T-helper 1 cell treated with Interleukin-12 subunit alpha and Interleukin-12 subunit beta and Interleukin-4 antibody, amounts not matched to agents 30 μg/mL and 1 μg/mL, for 36 hours (primary cell): ENCODE measurements at regions not wholly inside any gene's neighbourhood (a gene's known extent, or its start where the extent isn't known, plus 50 kb on each side); places are given as distances from the start of the nearest gene placed in this dataset.

Source experiments
- H3K27ac Mint-ChIP-seq: one replicate; pipeline ENCODE4 v1.8.0; 2021; ENCODE audit warnings: mild to moderate bottlenecking, mixed read lengths
- H3K27me3 Mint-ChIP-seq: one replicate; pipeline ENCODE4 v1.8.0; 2021; ENCODE audit warnings: low read depth, mixed read lengths
- H3K36me3 Mint-ChIP-seq: one replicate; pipeline ENCODE4 v1.8.0; 2021; ENCODE audit warnings: low read depth, mixed read lengths
- H3K4me1 Mint-ChIP-seq: one replicate; pipeline ENCODE4 v1.8.0; 2021; ENCODE audit warnings: low read depth, mixed read lengths
- H3K4me3 Mint-ChIP-seq: one replicate; pipeline ENCODE4 v1.8.0; 2021; ENCODE audit warnings: mild to moderate bottlenecking, moderate library complexity, mixed read lengths
- H3K9me3 Mint-ChIP-seq: one replicate; pipeline ENCODE4 v1.8.0; 2021; ENCODE audit warnings: mixed read lengths

- Mint-ChIP-seq H3K4me3 (no peak overlapping the region), H3K27me3 (peaks cover 20% of the 10 kb centered on the region), H3K27ac (no peak overlapping the region), H3K36me3 (no peaks in the 10 kb centered on the region), H3K9me3 (no peaks in the 10 kb centered on the region), H3K4me1 (no peaks in the 10 kb centered on the region)
These were observed 296.7 kb upstream of the AKR1E2 start for GRCh38 chr10:4529266-4529665.

GRCh38 chr10:4527281-4527970 is 298.6 kb upstream of the AKR1E2 start:
- H3K36me3 Mint-ChIP-seq, result no peaks in the 10 kb centered on the region
- no peaks in the 10 kb centered on the region for H3K9me3 Mint-ChIP-seq
- H3K27ac Mint-ChIP-seq, result no peak overlapping the region
- H3K4me1 Mint-ChIP-seq, result no peaks in the 10 kb centered on the region
- no peak overlapping the region for H3K4me3 Mint-ChIP-seq
- peaks cover 20% of the 10 kb centered on the region for H3K27me3 Mint-ChIP-seq

DNA sequence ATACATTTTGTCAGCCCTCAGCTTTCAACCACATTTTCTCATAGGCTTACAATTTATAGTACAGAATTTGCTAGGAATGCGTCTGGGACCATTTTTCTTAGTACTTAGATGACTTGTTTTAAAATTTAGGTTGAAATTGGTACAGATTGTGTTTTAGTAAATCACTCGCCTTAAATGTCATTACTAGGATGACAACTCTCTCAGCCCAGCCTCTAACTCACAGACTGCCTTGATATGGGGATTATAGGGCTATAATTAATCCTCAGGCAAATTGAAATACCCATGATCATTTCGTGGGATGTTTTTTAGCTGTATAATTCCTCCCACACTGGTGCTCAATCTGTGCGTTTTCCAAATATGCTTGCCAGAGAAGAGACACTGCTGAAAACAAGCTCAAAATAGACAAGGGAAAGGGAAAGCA is 299.7 kb upstream of the AKR1E2 start:
- Mint-ChIP-seq H3K4me1 (no peaks in the 10 kb centered on the region), H3K36me3 (no peaks in the 10 kb centered on the region), H3K27ac (no peak overlapping the region)

DNA sequence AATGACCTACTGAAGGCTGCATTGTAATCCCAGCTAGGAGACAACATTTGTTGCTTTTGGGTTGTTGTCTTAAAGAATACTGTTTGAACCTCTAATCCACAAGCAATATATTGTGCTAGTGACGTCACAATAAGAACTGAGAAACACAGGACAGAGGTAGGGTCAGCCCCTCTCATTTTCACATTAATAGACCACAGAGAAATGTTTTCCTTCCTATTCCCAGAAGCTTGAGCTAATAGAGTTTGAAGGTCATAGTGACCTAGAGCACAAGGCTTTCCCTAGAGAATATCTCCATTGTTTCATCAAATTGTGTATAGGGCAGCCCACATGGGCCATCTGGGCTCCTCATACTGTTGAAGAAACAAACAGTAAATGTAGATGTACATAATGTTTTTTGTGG is 300.9 kb upstream of the AKR1E2 start:
- H3K9me3 Mint-ChIP-seq, result no peaks in the 10 kb centered on the region
- H3K4me1 Mint-ChIP-seq, result no peaks in the 10 kb centered on the region
- H3K27ac Mint-ChIP-seq, result no peak overlapping the region
- H3K4me3 Mint-ChIP-seq, result no peak overlapping the region
- H3K36me3 Mint-ChIP-seq, result no peaks in the 10 kb centered on the region
- peaks cover 14% of the 10 kb centered on the region for H3K27me3 Mint-ChIP-seq

More for the DNA sequence above, 299.7 kb upstream of the AKR1E2 start:
- Mint-ChIP-seq H3K4me3 (no peak overlapping the region), H3K9me3 (no peaks in the 10 kb centered on the region), H3K27me3 (peaks cover 14% of the 10 kb centered on the region)

DNA sequence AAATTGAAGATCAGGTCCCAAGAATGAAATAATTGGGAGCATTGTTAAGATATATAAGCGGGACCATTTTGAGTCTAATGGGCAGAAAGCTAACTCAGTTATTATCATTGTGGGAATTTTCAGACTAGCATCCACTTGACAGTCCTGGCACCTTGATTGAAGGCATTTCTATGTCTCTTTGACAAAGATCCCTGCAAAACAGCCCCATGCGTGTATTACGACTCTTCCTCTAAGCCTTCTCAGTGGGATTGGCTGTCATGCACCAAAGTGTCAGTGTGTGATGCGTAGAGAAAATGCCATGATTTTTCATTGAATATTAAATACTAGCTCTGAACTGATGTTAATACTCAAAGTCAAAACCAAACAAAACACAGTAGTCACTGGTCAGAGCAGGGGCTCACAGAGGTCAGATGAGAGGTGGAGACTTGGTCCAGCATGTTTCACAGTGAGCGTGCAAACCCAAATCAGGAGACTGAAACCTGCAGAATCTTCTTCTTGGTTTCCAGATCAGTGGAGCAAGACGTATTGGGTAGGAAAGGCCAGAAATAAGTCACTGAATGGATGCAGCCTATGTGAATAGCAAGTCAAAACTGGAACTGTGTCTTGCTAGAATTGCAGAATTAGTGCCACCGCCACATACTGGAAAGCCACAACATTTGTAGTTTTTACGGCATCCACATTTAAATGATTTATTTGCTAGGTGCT is 303.6 kb upstream of the AKR1E2 start:
- no peak overlapping the region for H3K27ac Mint-ChIP-seq
- peaks cover 25% of the 10 kb centered on the region for H3K27me3 Mint-ChIP-seq
- no peaks in the 10 kb centered on the region for H3K36me3 Mint-ChIP-seq
- H3K4me1 Mint-ChIP-seq, result no peaks in the 10 kb centered on the region
- no peak overlapping the region for H3K4me3 Mint-ChIP-seq
- no peaks in the 10 kb centered on the region for H3K9me3 Mint-ChIP-seq

DNA sequence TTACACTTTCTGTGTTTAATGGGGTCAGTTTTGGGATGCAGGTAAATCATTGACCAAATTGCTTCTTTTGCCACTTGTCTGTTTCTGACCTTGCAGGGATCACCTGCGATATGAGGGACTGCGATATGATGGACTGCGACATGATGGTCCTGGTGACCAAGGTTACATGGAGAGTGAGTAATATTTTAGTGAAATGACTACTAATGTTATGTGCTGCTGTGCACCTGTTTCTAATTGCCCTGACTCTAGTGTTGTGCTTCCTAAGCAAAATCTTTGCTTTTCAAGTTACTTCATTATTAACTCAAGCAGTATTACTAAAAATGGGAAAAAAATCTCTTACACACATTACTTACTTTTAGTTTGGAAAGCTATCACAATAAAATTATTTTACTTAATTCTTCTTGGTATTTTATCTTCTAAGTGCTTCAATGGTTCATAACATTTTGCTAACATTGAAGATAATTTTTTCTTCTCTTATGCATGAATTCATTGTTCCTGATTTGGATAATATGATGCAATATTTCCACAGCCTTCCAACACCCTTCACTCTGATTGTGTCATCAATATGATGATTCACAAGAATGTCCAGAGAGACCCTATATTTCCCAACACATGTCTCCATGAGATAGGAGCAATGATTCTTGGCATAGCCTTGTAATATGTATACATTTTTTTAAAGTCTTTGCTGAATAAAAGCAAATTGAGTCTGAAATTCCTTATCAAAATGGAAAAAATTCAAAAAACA is 306.2 kb upstream of the AKR1E2 start:
- Mint-ChIP-seq H3K4me3 (no peak overlapping the region), H3K27ac (no peak overlapping the region), H3K27me3 (peaks cover 19% of the 10 kb centered on the region), H3K4me1 (no peaks in the 10 kb centered on the region), H3K9me3 (no peaks in the 10 kb centered on the region), H3K36me3 (no peaks in the 10 kb centered on the region)

GRCh38 chr10:4517746-4518145 is 308.3 kb upstream of the AKR1E2 start:
- no peaks in the 10 kb centered on the region for H3K9me3 Mint-ChIP-seq
- peaks cover 19% of the 10 kb centered on the region for H3K27me3 Mint-ChIP-seq
- no peak overlapping the region for H3K4me3 Mint-ChIP-seq
- peaks cover 6% of the 10 kb centered on the region for H3K4me1 Mint-ChIP-seq
- no peaks in the 10 kb centered on the region for H3K36me3 Mint-ChIP-seq
- H3K27ac Mint-ChIP-seq, result no peak overlapping the region

DNA sequence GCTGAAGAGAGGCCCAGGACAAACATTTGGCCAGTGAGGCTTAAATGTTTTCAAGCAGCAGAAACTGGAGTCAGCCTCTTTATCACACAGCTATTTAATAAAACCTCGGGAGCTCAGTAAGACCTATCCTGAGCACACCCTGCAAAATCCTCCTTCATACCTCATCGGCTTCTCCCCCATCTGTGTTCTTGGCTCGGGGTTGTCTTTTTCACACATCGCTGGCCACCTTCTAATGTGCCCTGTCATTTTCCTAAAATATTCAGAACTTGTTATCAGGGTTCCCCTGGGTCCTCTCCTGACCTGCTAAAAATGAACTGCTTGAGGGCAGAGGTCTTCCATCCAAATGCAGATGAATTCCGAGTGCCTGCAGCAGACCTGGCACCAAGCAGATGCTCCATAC is 310.3 kb upstream of the AKR1E2 start:
- Mint-ChIP-seq H3K9me3 (no peaks in the 10 kb centered on the region), H3K27ac (no peak overlapping the region), H3K36me3 (no peaks in the 10 kb centered on the region), H3K27me3 (peaks cover 19% of the 10 kb centered on the region), H3K4me1 (peaks cover 6% of the 10 kb centered on the region), H3K4me3 (no peak overlapping the region)

GRCh38 chr10:4514445-4515108 is 311.4 kb upstream of the AKR1E2 start:
- H3K27ac Mint-ChIP-seq, result no peak overlapping the region
- peak overlapping the region; percentile 1 for H3K4me3 Mint-ChIP-seq
- peaks cover 6% of the 10 kb centered on the region for H3K4me1 Mint-ChIP-seq
- no peaks in the 10 kb centered on the region for H3K36me3 Mint-ChIP-seq
- H3K27me3 Mint-ChIP-seq, result peaks cover 17% of the 10 kb centered on the region
- no peaks in the 10 kb centered on the region for H3K9me3 Mint-ChIP-seq

DNA sequence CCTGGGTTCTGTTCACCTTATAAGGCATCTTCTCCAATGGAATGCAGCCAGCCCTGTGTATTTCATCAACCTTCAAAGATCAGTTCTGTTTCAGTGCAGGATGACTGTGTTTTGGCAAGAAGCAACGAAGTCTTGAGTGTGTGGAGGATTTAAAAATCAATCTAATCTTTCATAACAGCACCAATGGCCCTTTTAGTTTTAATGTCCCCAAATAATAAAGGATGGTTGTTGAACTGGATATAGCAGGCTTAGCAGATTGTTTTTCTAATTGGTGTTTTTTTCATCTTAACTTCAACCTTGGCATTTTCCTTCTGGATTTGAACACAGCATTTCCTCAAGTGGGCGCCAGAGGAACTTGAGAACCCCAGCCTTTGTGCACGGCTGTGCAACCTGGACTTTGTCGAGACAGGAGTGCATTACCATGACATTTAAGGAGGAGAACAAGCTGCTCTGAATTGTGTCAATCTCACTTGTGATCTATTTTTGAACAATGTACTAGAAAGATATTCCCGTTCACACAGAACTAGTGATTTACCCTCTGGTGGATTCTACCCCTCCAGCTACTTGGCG is 313.3 kb upstream of the AKR1E2 start:
- H3K27me3 Mint-ChIP-seq, result peaks cover 11% of the 10 kb centered on the region
- H3K9me3 Mint-ChIP-seq, result no peaks in the 10 kb centered on the region
- H3K4me3 Mint-ChIP-seq, result no peak overlapping the region
- H3K4me1 Mint-ChIP-seq, result peaks cover 6% of the 10 kb centered on the region
- H3K27ac Mint-ChIP-seq, result no peak overlapping the region
- H3K36me3 Mint-ChIP-seq, result no peaks in the 10 kb centered on the region

DNA sequence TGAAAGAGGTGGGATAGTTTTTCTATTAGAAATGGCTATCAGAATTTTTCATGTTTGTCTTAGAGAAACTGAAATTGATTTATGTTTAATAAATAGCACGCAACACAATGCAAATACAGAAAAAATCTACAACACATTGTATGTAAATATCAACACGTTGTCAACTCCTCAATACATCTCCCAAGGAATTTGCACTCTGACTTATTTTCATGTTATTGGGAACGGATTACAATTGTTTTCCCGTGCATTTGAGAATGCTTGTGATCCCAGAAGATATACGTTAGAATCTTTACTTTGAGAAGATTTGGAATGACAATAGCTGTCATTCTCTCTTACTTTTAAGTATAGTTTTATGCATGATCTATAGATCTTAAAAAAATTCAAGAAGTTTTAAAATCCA is 313.8 kb upstream of the AKR1E2 start:
- H3K27ac Mint-ChIP-seq, result no peak overlapping the region
- no peaks in the 10 kb centered on the region for H3K9me3 Mint-ChIP-seq
- H3K4me1 Mint-ChIP-seq, result peaks cover 6% of the 10 kb centered on the region
- H3K36me3 Mint-ChIP-seq, result no peaks in the 10 kb centered on the region
- H3K4me3 Mint-ChIP-seq, result no peak overlapping the region
- H3K27me3 Mint-ChIP-seq, result peaks cover 13% of the 10 kb centered on the region

GRCh38 chr10:4511509-4511908 is 314.5 kb upstream of the AKR1E2 start:
- H3K9me3 Mint-ChIP-seq, result no peaks in the 10 kb centered on the region
- H3K27ac Mint-ChIP-seq, result no peak overlapping the region
- H3K27me3 Mint-ChIP-seq, result peaks cover 13% of the 10 kb centered on the region
- peaks cover 6% of the 10 kb centered on the region for H3K4me1 Mint-ChIP-seq
- H3K36me3 Mint-ChIP-seq, result no peaks in the 10 kb centered on the region
- H3K4me3 Mint-ChIP-seq, result no peak overlapping the region

- Mint-ChIP-seq H3K9me3 (no peaks in the 10 kb centered on the region), H3K4me3 (no peak overlapping the region), H3K27ac (no peak overlapping the region), H3K36me3 (no peaks in the 10 kb centered on the region), H3K27me3 (peaks cover 16% of the 10 kb centered on the region), H3K4me1 (peaks cover 4% of the 10 kb centered on the region)
These were observed 316.6 kb upstream of the AKR1E2 start for GRCh38 chr10:4509405-4509804.

DNA sequence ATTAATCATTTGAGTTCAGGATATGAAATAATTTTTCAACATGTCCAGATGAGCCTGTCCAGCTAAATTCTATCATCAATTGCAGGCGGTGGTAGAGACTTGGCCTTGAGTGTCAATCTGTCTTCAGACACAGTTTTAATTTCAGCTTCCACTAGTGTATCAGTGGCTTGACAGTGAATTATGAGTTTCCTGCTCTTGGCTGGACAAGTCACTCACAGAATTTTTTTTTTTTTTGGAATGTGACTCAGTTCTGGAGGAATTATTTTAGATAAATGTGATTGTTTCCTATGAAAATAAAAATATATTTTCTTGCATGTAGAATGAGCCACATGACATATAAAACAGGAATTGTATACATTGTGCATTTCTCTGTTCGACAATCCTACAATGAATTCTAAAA is 319.9 kb upstream of the AKR1E2 start:
- H3K27ac Mint-ChIP-seq, result no peak overlapping the region
- no peaks in the 10 kb centered on the region for H3K9me3 Mint-ChIP-seq
- no peaks in the 10 kb centered on the region for H3K36me3 Mint-ChIP-seq
- no peaks in the 10 kb centered on the region for H3K4me1 Mint-ChIP-seq
- H3K4me3 Mint-ChIP-seq, result no peak overlapping the region
- peaks cover 29% of the 10 kb centered on the region for H3K27me3 Mint-ChIP-seq
